SK-N-SH treated with all-trans-retinoic acid at 6 μM for 48 hours (cell line): ENCODE measurements at regions not wholly inside any gene's neighbourhood (a gene's known extent, or its start where the extent isn't known, plus 50 kb on each side); places are given as distances from the start of the nearest gene placed in this dataset.

Source experiments
- ATAC-seq: fragments of 200-7000 bp; cut with Tn5 transposase; 3 replicates; pipeline ENCODE4 v1.9.1; 2020; ENCODE audit warnings: mild to moderate bottlenecking, moderate library complexity
- ARNTL ChIP-seq: fragments of 450-650 bp; formaldehyde crosslinking; IDR thresholded peaks from 2 replicates; pipeline ENCODE4 v1.5.0; 2020; ENCODE audit warnings: low read depth, mild to moderate bottlenecking, moderate library complexity, borderline replicate concordance
- BACH2 ChIP-seq: fragments of 250-450 bp; sonication (Bioruptor Pico); IDR thresholded peaks from 2 replicates; pipeline ENCODE4 v1.9.0; 2021; ENCODE audit warnings: mild to moderate bottlenecking, borderline replicate concordance
- ESRRG ChIP-seq: fragments of 250-450 bp; sonication (Bioruptor Pico); IDR thresholded peaks from 2 replicates; pipeline ENCODE4 v1.6.1; 2021; ENCODE audit warnings: mild to moderate bottlenecking
- ISL1 ChIP-seq: fragments of 250-450 bp; sonication (Bioruptor Pico); IDR thresholded peaks from 2 replicates; pipeline ENCODE4 v2.1.2; 2022; ENCODE audit warnings: mild to moderate bottlenecking, moderate library complexity
- PPARA ChIP-seq: fragments of 250-450 bp; sonication (Bioruptor Pico); IDR thresholded peaks from 2 replicates; pipeline ENCODE4 v1.5.0; 2020; ENCODE audit warnings: mild to moderate bottlenecking, borderline replicate concordance
- RARB ChIP-seq: fragments of 250-450 bp; sonication (Bioruptor Pico); IDR thresholded peaks from 2 replicates; pipeline ENCODE4 v1.8.0; 2021; ENCODE audit warnings: mild to moderate bottlenecking, moderate library complexity
- SNAI2 ChIP-seq: fragments of 250-450 bp; sonication (Bioruptor Pico); IDR thresholded peaks from 2 replicates; pipeline ENCODE4 v1.5.0; 2020; ENCODE audit warnings: mild to moderate bottlenecking, moderate library complexity
- TCF4 ChIP-seq: fragments of 250-450 bp; sonication (Bioruptor Pico); IDR thresholded peaks from 2 replicates; pipeline ENCODE4 v1.8.0; 2021; ENCODE audit warnings: mild to moderate bottlenecking, moderate library complexity, borderline replicate concordance
- ZC3H10 ChIP-seq: fragments of 250-450 bp; sonication (Bioruptor Pico); IDR thresholded peaks from 2 replicates; pipeline ENCODE4 v1.5.1; 2021; ENCODE audit warnings: mild to moderate bottlenecking, moderate library complexity
- ZFP30 ChIP-seq: fragments of 450-650 bp; formaldehyde crosslinking; IDR thresholded peaks from 2 replicates; pipeline ENCODE4 v1.5.0; 2022; ENCODE audit warnings: mild to moderate bottlenecking, moderate library complexity
- ZNF565 ChIP-seq: fragments of 450-650 bp; formaldehyde crosslinking; conservative IDR thresholded peaks from 2 replicates; pipeline ENCODE4 v1.5.0; 2020; ENCODE audit warnings: low read depth, mild to moderate bottlenecking, moderate library complexity
- ZNF70 ChIP-seq: fragments of 450-650 bp; formaldehyde crosslinking; IDR thresholded peaks from 2 replicates; pipeline ENCODE4 v1.5.0; 2020; ENCODE audit warnings: mild to moderate bottlenecking, moderate library complexity
- TF ChIP-seq, protein P1 (sequence below): fragments of 250-450 bp; sonication (Bioruptor Pico); IDR thresholded peaks from 2 replicates; pipeline ENCODE4 v1.5.1; 2020; ENCODE audit warnings: low read depth, mild to moderate bottlenecking, moderate library complexity
- TF ChIP-seq, protein P2 (sequence below): fragments of 250-450 bp; sonication (Bioruptor Pico); IDR thresholded peaks from 2 replicates; pipeline ENCODE4 v1.8.0; 2020; ENCODE audit warnings: mild to moderate bottlenecking, moderate library complexity, borderline replicate concordance
- TF ChIP-seq, protein P3 (sequence below): fragments of 250-450 bp; sonication (Bioruptor Pico); IDR thresholded peaks from 2 replicates; pipeline ENCODE4 v1.8.0; 2021; ENCODE audit warnings: low read depth, mild to moderate bottlenecking, moderate library complexity, borderline replicate concordance
- TF ChIP-seq, protein P4 (sequence below): fragments of 250-450 bp; sonication (Bioruptor Pico); IDR thresholded peaks from 2 replicates; pipeline ENCODE4 v1.5.1; 2021; ENCODE audit warnings: mild to moderate bottlenecking, moderate library complexity
- TF ChIP-seq, protein P5 (sequence below): fragments of 250-450 bp; sonication (Bioruptor Pico); IDR thresholded peaks from 2 replicates; pipeline ENCODE4 v1.5.0; 2020; ENCODE audit warnings: mild to moderate bottlenecking, moderate library complexity

DNA sequence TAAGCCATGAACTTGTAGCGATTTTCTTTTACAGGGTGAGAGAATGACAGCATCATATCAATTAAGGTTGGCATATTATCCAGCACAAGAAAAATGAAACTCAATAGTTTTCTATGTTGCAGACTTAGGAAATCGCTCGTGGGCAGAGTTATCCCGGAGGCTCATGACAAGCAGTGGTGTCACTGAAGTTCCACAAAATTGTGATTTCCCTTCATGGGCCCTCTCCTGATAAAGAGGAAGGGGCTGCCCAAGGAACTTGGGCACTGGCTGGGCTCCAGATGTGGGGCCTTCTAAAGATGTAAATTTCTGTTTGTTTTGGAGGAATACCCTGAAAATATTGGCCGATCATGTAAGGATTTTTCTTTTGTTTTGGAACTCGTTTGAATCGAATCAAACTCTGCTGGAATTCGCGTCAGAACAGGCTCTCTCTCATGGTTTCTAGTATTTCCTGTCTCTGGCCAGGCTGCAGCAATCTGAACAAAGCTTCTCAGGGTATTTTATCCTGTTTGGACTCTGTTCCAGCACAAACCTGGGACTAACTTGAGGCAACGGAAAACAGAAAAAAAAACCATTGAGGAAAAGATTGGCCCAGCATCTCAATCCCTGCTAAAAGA, 340.6 kb upstream of the NRP1 start:
- ATAC-seq: no peak
- TF ChIP-seq, protein P1, sequence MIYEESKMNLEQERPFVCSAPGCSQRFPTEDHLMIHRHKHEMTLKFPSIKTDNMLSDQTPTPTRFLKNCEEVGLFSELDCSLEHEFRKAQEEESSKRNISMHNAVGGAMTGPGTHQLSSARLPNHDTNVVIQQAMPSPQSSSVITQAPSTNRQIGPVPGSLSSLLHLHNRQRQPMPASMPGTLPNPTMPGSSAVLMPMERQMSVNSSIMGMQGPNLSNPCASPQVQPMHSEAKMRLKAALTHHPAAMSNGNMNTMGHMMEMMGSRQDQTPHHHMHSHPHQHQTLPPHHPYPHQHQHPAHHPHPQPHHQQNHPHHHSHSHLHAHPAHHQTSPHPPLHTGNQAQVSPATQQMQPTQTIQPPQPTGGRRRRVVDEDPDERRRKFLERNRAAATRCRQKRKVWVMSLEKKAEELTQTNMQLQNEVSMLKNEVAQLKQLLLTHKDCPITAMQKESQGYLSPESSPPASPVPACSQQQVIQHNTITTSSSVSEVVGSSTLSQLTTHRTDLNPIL (CRISPR knock-in tag): no peak

DNA sequence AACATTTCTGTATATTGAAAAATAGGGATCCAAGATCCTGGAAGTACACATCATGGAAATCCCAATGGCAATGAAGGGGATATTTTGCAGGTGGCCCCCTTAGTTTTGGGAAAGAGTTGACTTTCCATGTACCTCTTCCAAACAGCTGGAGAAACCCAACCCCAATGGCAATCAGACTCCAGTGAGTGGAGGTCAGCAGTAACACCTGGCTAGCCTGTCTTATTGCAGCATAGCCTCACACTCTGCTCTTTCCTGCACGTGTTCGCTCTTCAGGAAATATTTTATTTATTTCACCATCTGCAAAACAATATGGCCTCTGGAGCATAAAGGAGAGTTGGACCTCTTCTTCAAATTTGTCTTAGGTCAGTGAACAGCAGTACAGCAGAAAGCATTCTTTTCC, 340.0 kb upstream of the NRP1 start:
- TF ChIP-seq ESRRG (CRISPR knock-in tag) (no peak), ZC3H10 (CRISPR knock-in tag) (no peak), ZNF565 (no peak), SNAI2 (CRISPR knock-in tag) (no peak)
- TF ChIP-seq, protein P2, sequence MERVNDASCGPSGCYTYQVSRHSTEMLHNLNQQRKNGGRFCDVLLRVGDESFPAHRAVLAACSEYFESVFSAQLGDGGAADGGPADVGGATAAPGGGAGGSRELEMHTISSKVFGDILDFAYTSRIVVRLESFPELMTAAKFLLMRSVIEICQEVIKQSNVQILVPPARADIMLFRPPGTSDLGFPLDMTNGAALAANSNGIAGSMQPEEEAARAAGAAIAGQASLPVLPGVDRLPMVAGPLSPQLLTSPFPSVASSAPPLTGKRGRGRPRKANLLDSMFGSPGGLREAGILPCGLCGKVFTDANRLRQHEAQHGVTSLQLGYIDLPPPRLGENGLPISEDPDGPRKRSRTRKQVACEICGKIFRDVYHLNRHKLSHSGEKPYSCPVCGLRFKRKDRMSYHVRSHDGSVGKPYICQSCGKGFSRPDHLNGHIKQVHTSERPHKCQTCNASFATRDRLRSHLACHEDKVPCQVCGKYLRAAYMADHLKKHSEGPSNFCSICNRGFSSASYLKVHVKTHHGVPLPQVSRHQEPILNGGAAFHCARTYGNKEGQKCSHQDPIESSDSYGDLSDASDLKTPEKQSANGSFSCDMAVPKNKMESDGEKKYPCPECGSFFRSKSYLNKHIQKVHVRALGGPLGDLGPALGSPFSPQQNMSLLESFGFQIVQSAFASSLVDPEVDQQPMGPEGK (CRISPR knock-in tag): no peak
- TF ChIP-seq, protein P3, sequence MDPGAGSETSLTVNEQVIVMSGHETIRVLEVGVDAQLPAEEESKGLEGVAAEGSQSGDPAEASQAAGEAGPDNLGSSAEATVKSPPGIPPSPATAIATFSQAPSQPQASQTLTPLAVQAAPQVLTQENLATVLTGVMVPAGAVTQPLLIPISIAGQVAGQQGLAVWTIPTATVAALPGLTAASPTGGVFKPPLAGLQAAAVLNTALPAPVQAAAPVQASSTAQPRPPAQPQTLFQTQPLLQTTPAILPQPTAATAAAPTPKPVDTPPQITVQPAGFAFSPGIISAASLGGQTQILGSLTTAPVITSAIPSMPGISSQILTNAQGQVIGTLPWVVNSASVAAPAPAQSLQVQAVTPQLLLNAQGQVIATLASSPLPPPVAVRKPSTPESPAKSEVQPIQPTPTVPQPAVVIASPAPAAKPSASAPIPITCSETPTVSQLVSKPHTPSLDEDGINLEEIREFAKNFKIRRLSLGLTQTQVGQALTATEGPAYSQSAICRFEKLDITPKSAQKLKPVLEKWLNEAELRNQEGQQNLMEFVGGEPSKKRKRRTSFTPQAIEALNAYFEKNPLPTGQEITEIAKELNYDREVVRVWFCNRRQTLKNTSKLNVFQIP (CRISPR knock-in tag): no peak
- no peak for ATAC-seq

DNA sequence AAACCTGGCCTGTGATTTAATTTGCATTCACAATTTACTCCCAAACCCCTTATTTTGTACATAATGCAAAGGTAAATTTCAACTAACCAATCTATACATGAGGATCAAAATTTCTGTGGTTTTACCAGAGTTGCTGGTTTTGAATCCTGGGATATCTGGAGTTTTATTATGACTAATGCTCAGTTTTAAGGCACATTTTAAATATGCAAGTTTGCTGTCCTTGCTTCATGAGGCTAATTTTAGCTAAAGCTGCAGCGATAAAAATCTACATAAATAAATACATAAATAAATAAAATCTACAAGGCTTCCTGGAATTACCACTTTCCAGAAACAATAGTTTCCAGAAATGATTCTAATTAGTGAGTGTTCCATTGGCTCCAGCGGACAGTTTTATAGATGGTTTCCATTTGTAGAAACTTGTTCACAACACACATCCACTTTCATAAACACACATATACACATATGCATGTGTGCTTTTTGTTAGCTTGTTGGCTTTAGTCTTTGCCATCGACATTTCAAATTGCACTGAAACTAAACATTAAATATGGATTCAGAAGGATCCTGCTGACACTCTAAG, 339.5 kb upstream of the NRP1 start:
- no peak for ATAC-seq

DNA sequence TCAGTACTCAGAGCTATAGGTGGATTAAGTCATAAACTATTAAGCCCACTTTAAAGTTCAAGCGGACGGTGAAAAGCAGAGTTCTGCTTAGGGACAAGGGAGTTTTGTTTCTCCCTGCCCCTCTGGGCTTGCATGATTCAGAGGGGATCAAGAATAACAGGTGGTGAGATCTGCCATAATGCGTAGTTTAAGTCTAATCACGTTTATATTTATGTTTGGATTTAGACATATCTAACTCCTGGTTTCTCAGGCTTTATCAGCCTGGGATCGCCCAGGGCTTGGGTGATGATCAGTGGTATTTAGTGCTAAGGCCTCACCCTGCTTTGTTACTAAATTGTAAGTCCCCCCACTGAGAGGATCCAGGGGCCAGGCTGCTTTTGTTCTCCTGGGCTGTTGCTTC, 335.4 kb upstream of the NRP1 start:
- TF ChIP-seq RARB: no peak
- TF ChIP-seq, protein P3 (CRISPR knock-in tag): no peak
- TF ChIP-seq ZNF70 (CRISPR knock-in tag): no peak
- TF ChIP-seq, protein P4, sequence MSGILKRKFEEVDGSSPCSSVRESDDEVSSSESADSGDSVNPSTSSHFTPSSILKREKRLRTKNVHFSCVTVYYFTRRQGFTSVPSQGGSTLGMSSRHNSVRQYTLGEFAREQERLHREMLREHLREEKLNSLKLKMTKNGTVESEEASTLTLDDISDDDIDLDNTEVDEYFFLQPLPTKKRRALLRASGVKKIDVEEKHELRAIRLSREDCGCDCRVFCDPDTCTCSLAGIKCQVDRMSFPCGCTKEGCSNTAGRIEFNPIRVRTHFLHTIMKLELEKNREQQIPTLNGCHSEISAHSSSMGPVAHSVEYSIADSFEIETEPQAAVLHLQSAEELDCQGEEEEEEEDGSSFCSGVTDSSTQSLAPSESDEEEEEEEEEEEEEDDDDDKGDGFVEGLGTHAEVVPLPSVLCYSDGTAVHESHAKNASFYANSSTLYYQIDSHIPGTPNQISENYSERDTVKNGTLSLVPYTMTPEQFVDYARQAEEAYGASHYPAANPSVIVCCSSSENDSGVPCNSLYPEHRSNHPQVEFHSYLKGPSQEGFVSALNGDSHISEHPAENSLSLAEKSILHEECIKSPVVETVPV (CRISPR knock-in tag): no peak
- TF ChIP-seq BACH2 (CRISPR knock-in tag): no peak
- TF ChIP-seq ZC3H10 (CRISPR knock-in tag): no peak
- TF ChIP-seq SNAI2 (CRISPR knock-in tag): no peak
- TF ChIP-seq ISL1 (CRISPR knock-in tag): no peak
- TF ChIP-seq ARNTL (CRISPR knock-in tag): no peak
- no peak for TF ChIP-seq TCF4 (CRISPR knock-in tag)
- TF ChIP-seq, protein P2 (CRISPR knock-in tag): no peak
- ATAC-seq: no peak

More for the DNA sequence above, 339.5 kb upstream of the NRP1 start:
- no peak for TF ChIP-seq ARNTL (CRISPR knock-in tag)
- no peak for TF ChIP-seq ZNF565
- no peak for TF ChIP-seq SNAI2 (CRISPR knock-in tag)
- TF ChIP-seq PPARA (CRISPR knock-in tag): no peak
- TF ChIP-seq ZFP30: no peak
- TF ChIP-seq, protein P5, sequence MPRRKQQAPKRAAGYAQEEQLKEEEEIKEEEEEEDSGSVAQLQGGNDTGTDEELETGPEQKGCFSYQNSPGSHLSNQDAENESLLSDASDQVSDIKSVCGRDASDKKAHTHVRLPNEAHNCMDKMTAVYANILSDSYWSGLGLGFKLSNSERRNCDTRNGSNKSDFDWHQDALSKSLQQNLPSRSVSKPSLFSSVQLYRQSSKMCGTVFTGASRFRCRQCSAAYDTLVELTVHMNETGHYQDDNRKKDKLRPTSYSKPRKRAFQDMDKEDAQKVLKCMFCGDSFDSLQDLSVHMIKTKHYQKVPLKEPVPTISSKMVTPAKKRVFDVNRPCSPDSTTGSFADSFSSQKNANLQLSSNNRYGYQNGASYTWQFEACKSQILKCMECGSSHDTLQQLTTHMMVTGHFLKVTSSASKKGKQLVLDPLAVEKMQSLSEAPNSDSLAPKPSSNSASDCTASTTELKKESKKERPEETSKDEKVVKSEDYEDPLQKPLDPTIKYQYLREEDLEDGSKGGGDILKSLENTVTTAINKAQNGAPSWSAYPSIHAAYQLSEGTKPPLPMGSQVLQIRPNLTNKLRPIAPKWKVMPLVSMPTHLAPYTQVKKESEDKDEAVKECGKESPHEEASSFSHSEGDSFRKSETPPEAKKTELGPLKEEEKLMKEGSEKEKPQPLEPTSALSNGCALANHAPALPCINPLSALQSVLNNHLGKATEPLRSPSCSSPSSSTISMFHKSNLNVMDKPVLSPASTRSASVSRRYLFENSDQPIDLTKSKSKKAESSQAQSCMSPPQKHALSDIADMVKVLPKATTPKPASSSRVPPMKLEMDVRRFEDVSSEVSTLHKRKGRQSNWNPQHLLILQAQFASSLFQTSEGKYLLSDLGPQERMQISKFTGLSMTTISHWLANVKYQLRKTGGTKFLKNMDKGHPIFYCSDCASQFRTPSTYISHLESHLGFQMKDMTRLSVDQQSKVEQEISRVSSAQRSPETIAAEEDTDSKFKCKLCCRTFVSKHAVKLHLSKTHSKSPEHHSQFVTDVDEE: no peak
- TF ChIP-seq ZC3H10 (CRISPR knock-in tag): no peak
